Hepatocyte (in vitro differentiated cells): ENCODE measurements at regions not wholly inside any gene's neighbourhood (a gene's known extent, or its start where the extent isn't known, plus 50 kb on each side); places are given as distances from the start of the nearest gene placed in this dataset.
"Not testable (repeated sequence)": the region's sequence is repeated elsewhere in the genome, so short reads cannot be mapped to it uniquely, and the experiment has no call there.

Experiments used
- EZH2 ChIP-seq: fragments of 200-600 bp; sonication (generic); IDR thresholded peaks from 2 replicates; pipeline ENCODE4 v1.6.1; 2016; ENCODE audit warnings: antibody characterized with exemption, mild to moderate bottlenecking, borderline replicate concordance
- EZH2phosphoT487 ChIP-seq: fragments of 200-600 bp; sonication (generic); IDR thresholded peaks from one replicate; pipeline ENCODE4 v1.6.1; 2018; ENCODE audit warnings: antibody characterized with exemption, mild to moderate bottlenecking, low read depth, moderate library complexity; ENCODE audit not compliant: unreplicated experiment, severe bottlenecking
- TF ChIP-seq, protein P1 (sequence below): fragments of 200-600 bp; sonication (generic); IDR thresholded peaks from 2 replicates; pipeline ENCODE4 v1.5.1; 2016; ENCODE audit warnings: antibody characterized with exemption, mild to moderate bottlenecking; ENCODE audit not compliant: poor library complexity

DNA sequence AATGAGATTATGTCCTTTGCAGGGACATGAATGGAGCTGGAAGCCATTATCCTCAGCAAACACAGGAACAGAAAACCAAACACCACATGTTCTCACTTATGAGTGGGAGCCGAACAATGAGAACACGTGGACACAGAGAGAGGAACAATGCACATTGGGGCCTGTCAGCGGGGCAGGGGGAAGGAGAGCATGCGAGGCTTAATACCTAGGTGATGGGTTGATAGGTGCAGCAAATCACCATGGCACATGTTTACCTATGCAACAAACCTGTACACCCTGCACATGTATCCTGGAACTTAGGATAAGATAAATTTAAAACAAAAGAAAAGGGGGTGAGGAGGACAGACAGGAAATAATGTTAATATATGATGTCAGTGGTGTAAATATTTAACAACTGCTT lies 53.0 kb upstream of the PELI2 start:
- TF ChIP-seq, protein P1, sequence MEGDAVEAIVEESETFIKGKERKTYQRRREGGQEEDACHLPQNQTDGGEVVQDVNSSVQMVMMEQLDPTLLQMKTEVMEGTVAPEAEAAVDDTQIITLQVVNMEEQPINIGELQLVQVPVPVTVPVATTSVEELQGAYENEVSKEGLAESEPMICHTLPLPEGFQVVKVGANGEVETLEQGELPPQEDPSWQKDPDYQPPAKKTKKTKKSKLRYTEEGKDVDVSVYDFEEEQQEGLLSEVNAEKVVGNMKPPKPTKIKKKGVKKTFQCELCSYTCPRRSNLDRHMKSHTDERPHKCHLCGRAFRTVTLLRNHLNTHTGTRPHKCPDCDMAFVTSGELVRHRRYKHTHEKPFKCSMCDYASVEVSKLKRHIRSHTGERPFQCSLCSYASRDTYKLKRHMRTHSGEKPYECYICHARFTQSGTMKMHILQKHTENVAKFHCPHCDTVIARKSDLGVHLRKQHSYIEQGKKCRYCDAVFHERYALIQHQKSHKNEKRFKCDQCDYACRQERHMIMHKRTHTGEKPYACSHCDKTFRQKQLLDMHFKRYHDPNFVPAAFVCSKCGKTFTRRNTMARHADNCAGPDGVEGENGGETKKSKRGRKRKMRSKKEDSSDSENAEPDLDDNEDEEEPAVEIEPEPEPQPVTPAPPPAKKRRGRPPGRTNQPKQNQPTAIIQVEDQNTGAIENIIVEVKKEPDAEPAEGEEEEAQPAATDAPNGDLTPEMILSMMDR: not testable (repeated sequence)
- TF ChIP-seq EZH2phosphoT487, EZH2: not testable (repeated sequence)
